ENCODE measurements at regions not wholly inside any gene's neighbourhood (a gene's known extent, or its start where the extent isn't known, plus 50 kb on each side); places are given as distances from the start of the nearest gene placed in this dataset.
A peak's percentile ranks its signal among the peaks of the same experiment; 100 is the strongest.
"Not testable (repeated sequence)": the region's sequence is repeated elsewhere in the genome, so short reads cannot be mapped to it uniquely, and the experiment has no call there.

GRCh38 chr17:30712859-30713258 is 111.6 kb downstream of the CRLF3 start:
- DNase-seq (ENCODE audit: low read depth) = not testable (repeated sequence)

GRCh38 chr17:30711626-30712507 is 112.6 kb downstream of the CRLF3 start:
- not testable (repeated sequence) for DNase-seq (ENCODE audit: low read depth)

DNA sequence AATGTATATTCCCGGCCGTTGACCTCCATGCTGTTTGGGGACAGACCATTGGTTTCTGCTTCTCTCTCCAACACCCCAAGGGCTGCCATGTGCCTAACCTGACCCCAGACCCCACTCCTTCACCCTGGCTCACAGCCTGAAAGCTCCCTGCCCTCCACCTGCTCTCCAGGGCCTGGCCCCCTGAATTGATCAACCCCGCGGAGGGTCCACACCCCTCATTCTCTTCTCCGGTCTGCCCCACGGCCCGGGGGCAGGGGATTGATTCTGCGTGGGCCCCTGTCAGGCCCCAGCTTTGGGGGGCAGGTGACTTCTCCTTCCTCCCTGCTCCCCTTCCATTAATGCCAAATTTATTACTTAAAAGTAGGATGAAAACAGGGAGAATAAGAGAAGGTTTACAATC is 113.3 kb downstream of the CRLF3 start:
- not testable (repeated sequence) for DNase-seq (ENCODE audit: low read depth)

DNA sequence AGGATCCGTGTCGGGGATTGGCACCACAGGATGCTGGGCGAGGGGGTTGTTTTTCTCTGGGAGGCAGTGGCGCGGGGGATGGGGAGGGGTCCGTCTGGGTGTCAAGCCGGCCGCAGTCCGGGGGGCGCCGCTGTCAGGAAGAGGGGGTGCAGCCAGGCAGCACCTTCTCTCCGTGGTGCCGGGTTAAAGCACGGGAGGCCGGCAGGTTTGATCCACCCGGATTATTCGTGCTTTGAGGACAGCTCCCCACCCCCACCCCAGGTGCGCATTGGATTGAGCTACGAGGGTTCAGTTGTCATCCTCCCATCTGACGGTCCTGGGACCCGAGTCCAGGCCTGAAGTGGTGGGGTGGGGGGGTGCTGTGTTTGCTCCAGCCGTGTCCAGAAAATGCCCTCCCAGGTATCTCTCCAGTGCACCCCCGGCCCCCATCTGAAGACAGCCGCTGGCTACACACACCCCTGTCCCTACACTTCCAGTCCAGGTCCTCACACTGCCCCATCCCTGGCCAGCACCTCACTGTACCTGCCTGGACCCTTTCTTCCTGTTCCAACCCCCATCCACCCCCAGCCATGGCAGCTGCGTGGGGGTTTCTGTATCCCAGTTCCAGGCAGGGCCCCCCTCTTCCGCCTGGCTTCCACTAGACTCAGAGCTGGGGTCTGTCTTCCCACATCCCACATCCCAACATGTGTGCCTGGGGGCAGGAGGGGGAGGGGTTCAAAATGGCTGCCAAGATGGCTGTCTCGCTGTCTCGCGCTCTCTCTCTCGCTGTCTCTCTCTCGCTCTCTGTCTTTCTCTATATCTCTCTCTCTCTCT is 114.0 kb downstream of the CRLF3 start:
- DNase-seq (ENCODE audit: low read depth) = not testable (repeated sequence)

- DNase-seq (ENCODE audit: low read depth) = peak; percentile 23
These were observed 114.8 kb downstream of the CRLF3 start for GRCh38 chr17:30709561-30710275.

DNA sequence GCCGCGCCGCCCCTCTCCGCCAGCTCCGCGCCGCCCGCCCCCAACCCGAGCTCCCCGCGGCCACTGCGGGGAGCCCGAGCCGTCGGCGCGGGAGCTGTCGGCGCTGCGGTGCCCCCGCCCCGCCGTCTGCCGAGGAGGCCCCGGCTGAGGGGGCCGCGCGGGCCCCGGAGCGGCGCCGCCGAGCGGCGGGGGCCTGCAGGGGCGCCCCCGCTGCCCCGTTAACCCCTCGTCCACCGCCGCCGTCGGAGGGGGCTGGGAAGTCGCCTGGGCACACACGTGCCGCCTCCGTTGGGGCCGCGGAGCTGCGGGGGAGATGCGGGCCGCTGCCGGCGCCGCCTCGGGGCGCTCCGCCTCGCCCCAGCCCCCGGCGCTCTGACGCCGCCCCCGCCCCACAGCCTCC is 115.4 kb downstream of the CRLF3 start:
- peak; percentile 20 for DNase-seq (ENCODE audit: low read depth)

- DNase-seq (ENCODE audit: low read depth) = peak; percentile 95
These were observed 116.0 kb downstream of the CRLF3 start for GRCh38 chr17:30708241-30709078.

- DNase-seq (ENCODE audit: low read depth) = peak; percentile 28
These were observed 116.7 kb downstream of the CRLF3 start for GRCh38 chr17:30707724-30708240.

DNA sequence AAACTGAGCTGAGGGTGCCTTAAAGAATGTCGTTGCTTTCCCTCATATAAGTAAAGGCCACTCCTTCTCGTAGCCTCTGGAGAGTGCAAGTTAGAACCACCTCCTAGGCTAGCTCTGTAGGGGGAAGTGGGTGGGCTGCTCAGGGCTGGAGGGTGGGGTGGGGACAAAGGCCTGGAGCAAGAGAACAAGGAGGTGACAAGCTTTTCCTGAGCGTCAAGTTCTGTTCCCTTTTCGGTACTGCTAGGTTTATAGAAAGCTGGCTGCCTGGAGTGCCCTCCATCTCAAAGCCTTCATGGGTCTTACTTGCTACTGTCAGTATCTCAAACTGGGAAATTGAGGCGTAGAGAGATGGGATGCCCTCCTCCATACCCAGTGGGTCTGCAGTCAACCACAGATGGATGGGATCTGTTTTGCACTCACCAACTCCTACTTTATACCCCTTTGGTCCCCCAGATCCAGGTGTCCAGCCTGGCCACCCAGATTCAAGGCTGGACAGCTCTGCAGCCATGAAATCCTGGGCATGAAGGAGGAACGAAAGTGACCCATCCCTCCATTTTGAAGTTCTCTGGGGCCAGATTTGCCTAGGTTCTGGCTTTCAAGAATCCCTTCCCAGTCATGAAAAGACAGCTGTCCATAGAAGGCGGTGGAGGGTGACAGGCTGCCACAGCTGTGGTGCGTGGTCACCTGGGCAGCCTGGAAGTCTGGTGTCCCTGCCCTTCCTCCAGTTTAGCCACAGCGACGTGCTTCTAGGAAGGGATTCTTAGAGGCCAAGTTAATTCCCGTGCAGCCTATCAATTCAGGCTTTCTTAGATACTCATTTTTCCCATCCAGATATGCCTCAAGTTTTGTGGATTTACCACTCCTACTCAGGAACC is 117.8 kb downstream of the CRLF3 start:
- DNase-seq (ENCODE audit: low read depth) = not testable (repeated sequence)

GRCh38 chr17:30706004-30706403 is 118.5 kb downstream of the CRLF3 start:
- DNase-seq (ENCODE audit: low read depth) = not testable (repeated sequence)

DNA sequence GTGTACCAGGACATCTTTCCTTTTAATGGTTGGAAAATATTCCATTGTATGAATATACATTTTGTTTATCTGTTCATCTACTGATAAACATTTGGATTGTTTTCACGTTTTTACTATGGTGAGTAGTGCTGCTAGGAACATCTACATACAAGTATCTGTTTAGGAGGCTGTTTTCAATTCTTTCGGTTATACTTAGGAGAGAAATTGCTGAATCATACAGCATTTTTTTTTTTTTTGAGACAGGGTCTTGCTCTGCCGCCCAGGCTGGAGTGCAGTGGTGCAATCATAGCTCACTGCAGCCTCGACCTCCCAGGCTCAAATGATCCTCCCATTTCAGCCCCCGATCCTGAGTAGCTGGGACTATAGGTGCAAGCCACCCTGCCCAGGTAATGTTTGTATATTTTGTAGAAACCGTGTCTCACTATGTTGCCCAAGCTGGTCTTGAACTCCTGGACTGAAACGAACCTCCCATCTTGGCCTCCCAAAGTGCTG is 122.9 kb downstream of the CRLF3 start:
- no peak for DNase-seq (ENCODE audit: low read depth)

DNA sequence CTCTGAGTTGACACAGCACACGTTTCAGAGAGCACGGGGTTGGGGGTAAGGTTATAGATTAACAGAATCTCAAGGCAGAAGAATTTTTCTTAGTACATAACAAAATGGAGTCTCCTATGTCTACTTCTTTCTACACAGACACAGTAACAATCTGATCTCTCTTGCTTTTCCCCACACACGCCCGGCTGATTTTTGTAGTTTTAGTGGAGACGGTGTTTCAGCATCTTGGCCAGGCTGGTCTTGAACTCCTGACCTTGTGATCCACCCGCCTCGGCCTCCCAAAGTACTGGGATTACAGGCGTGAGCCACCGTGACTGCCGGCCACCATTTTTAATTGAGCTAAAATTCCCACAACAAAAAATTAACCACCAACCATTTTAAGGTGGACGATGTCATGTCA is 123.7 kb downstream of the CRLF3 start:
- not testable (repeated sequence) for DNase-seq (ENCODE audit: low read depth)

DNA sequence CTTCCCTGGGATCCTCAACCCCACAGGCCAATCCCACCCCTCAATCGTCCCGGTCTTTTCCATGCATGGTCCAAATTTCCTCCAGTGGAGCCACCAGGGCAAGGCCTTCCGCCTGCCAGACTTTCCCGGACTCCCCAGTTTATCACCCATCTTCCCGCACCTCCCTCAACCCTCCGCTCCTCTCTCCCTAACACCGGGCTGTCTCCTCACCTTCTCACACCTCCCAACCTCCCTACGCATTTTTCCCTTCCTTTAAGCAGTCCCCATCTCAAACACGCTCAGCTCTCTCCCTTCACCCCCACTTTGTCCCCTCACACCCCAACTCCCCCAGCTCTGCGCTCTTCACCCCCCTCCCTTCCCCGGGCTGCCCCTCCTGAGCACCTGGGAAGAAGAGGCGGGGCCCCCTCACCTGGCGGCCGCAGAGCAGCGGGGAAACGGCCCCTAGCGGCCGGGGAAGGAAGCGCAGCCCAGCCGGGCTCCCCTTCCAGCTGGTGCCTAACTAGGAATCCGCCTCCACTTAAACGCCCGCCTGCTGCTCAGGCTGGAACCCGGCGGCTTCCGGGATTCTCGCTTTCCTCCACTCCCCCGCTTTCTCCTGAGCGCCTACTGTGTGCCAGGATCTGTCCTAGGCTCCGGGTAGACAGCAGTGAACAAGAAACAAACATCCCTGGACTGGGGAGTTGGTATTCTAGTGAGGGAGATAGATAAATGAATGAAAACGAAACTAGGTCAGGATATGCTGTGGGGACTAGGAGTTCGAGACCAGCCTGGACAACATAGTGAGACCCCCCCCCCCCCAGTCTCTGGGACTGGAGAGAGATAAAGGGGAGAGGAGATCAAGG is 126.7 kb downstream of the CRLF3 start:
- peak; percentile 73 for DNase-seq (ENCODE audit: low read depth)

DNA sequence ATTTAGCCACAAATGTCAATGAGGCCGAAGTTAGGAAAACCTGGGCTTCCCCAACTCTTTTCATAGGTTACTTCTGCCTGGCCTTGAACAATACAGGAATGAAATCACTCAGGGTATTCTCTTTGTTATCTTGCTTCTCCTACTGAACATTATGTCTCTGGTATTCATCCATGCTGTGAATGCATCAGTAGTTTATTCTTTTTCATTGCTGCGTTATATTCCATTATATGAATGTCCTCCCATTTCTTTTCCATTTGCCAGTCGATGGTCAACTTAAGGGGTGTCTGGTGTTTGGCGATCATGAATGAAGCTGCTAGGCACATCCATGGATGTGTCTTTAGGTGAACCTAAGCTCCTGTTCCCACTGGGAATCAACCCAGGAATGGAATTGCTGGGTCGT is 128.3 kb downstream of the CRLF3 start:
- no peak for DNase-seq (ENCODE audit: low read depth)

- DNase-seq (ENCODE audit: low read depth) = peak; percentile 48
These were observed 129.2 kb downstream of the CRLF3 start for GRCh38 chr17:30695265-30695811.

DNA sequence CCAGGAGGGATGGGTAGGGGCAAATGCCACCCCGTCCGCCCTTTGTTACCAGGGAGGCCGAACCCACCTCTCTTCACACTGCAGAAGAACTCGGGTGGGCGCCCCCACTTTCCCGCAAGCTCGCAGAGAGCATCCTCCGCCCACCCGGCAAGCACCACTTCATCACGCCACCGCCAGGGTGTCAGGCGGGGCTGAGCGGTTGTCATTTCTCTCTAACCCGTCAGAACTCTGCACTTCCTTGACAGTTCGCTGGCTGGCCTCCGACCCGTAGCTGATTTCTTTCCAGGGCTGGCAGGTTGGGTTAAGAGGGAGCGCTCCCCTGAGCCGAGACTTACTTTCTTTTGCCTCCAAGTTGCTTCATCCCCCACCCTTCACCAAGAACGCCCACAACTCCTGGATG is 130.7 kb downstream of the CRLF3 start:
- not testable (repeated sequence) for DNase-seq (ENCODE audit: low read depth)

GRCh38 chr17:30689266-30690000 is 135.1 kb downstream of the CRLF3 start:
- not testable (repeated sequence) for DNase-seq (ENCODE audit: low read depth)

Data from Daoy (cell line).